ENCODE measurements at regions not wholly inside any gene's neighbourhood (a gene's known extent, or its start where the extent isn't known, plus 50 kb on each side); places are given as distances from the start of the nearest gene placed in this dataset.

DNA sequence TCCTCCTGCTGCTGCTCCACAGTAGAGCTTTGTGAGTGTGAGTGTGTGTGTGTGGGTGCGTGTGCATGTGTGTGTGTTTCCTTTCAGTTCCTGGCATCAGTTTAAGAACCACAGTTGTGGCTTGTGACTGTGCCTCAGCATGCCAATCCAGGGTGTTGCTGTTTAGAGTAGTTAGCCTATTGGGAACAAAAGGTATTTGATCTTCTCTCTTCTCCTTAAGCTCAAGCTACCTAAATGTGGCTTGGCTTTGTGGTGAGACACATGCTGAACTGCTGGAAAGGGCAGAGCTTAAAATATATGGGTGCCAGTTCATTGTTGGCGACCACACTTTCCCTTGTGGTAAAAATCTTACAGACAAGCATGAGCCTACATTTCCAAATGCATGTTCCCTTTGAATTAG, 116.6 kb upstream of the BNC2 start:
- Histone ChIP-seq H3K9ac (no peak overlapping the region), H3K4me2 (no peak overlapping the region), H2AFZ (ENCODE audit: low read depth) (no peak overlapping the region)

GRCh38 chr9:16986556-16986955, 116.1 kb upstream of the BNC2 start:
- H3K27me3 ChIP-seq (ENCODE audit: insufficient read depth, low read depth) = no peaks in the 10 kb centered on the region
- H3K4me1 ChIP-seq (ENCODE audit: low read depth, poor library complexity, severe bottlenecking) = no peaks in the 10 kb centered on the region
- TF ChIP-seq, protein P1, sequence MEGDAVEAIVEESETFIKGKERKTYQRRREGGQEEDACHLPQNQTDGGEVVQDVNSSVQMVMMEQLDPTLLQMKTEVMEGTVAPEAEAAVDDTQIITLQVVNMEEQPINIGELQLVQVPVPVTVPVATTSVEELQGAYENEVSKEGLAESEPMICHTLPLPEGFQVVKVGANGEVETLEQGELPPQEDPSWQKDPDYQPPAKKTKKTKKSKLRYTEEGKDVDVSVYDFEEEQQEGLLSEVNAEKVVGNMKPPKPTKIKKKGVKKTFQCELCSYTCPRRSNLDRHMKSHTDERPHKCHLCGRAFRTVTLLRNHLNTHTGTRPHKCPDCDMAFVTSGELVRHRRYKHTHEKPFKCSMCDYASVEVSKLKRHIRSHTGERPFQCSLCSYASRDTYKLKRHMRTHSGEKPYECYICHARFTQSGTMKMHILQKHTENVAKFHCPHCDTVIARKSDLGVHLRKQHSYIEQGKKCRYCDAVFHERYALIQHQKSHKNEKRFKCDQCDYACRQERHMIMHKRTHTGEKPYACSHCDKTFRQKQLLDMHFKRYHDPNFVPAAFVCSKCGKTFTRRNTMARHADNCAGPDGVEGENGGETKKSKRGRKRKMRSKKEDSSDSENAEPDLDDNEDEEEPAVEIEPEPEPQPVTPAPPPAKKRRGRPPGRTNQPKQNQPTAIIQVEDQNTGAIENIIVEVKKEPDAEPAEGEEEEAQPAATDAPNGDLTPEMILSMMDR (conservative IDR thresholded peaks at IDR 0.05; ENCODE audit: low read depth, low read length) = no peak
- no peak overlapping the region for H3K4me3 ChIP-seq (IDR thresholded peaks at IDR 0.05; ENCODE audit: insufficient read depth, low read depth, low read length)
- H3K36me3 ChIP-seq (ENCODE audit: insufficient read depth) = no peaks in the 10 kb centered on the region
- H2AFZ ChIP-seq (ENCODE audit: low read depth) = no peak overlapping the region
- no peak overlapping the region for H3K9ac ChIP-seq
- no peak overlapping the region for H3K27ac ChIP-seq
- H4K20me1 ChIP-seq (ENCODE audit: insufficient read depth) = no peaks in the 10 kb centered on the region
- no peak overlapping the region for H3K4me2 ChIP-seq
- H3K79me2 ChIP-seq (ENCODE audit: insufficient read depth, low read depth) = no peaks in the 10 kb centered on the region

More for the DNA sequence above, 116.6 kb upstream of the BNC2 start:
- no peaks in the 10 kb centered on the region for H3K4me1 ChIP-seq (ENCODE audit: low read depth, poor library complexity, severe bottlenecking)
- no peak overlapping the region for H3K4me3 ChIP-seq (IDR thresholded peaks at IDR 0.05; ENCODE audit: insufficient read depth, low read depth, low read length)
- no peak overlapping the region for H3K27ac ChIP-seq
- no peaks in the 10 kb centered on the region for H3K79me2 ChIP-seq (ENCODE audit: insufficient read depth, low read depth)
- H4K20me1 ChIP-seq (ENCODE audit: insufficient read depth) = no peaks in the 10 kb centered on the region
- TF ChIP-seq, protein P1 (conservative IDR thresholded peaks at IDR 0.05; ENCODE audit: low read depth, low read length) = no peak
- H3K27me3 ChIP-seq (ENCODE audit: insufficient read depth, low read depth) = no peaks in the 10 kb centered on the region
- H3K36me3 ChIP-seq (ENCODE audit: insufficient read depth) = no peaks in the 10 kb centered on the region

GRCh38 chr9:16985559-16986348, 115.3 kb upstream of the BNC2 start:
- Histone ChIP-seq H3K9ac (no peak overlapping the region), H3K4me2 (no peak overlapping the region), H3K27me3 (ENCODE audit: insufficient read depth, low read depth) (no peaks in the 10 kb centered on the region), H3K79me2 (ENCODE audit: insufficient read depth, low read depth) (no peaks in the 10 kb centered on the region), H2AFZ (ENCODE audit: low read depth) (no peak overlapping the region), H3K27ac (no peak overlapping the region), H3K36me3 (ENCODE audit: insufficient read depth) (no peaks in the 10 kb centered on the region), H3K4me3 (IDR thresholded peaks at IDR 0.05; ENCODE audit: insufficient read depth, low read depth, low read length) (no peak overlapping the region), H4K20me1 (ENCODE audit: insufficient read depth) (no peaks in the 10 kb centered on the region), H3K4me1 (ENCODE audit: low read depth, poor library complexity, severe bottlenecking) (no peaks in the 10 kb centered on the region)
- TF ChIP-seq, protein P1 (conservative IDR thresholded peaks at IDR 0.05; ENCODE audit: low read depth, low read length) = no peak

GRCh38 chr9:16982780-16983310, 112.4 kb upstream of the BNC2 start:
- Histone ChIP-seq H4K20me1 (ENCODE audit: insufficient read depth) (no peaks in the 10 kb centered on the region), H3K4me2 (no peak overlapping the region), H3K36me3 (ENCODE audit: insufficient read depth) (no peaks in the 10 kb centered on the region), H3K27me3 (ENCODE audit: insufficient read depth, low read depth) (no peaks in the 10 kb centered on the region), H3K79me2 (ENCODE audit: insufficient read depth, low read depth) (no peaks in the 10 kb centered on the region), H3K4me3 (IDR thresholded peaks at IDR 0.05; ENCODE audit: insufficient read depth, low read depth, low read length) (no peak overlapping the region), H3K9ac (no peak overlapping the region), H2AFZ (ENCODE audit: low read depth) (no peak overlapping the region), H3K27ac (no peak overlapping the region), H3K4me1 (ENCODE audit: low read depth, poor library complexity, severe bottlenecking) (no peaks in the 10 kb centered on the region)
- TF ChIP-seq, protein P1 (conservative IDR thresholded peaks at IDR 0.05; ENCODE audit: low read depth, low read length) = no peak

Data from KMS-11 (cell line).